GM12878 (cell line): ENCODE measurements at regions not wholly inside any gene's neighbourhood (a gene's known extent, or its start where the extent isn't known, plus 50 kb on each side); places are given as distances from the start of the nearest gene placed in this dataset.

Source experiments
- ATAC-seq: fragments of 200-7000 bp; cut with Tn5 transposase; 3 replicates; pipeline ENCODE4 v1.9.1; 2020; ENCODE audit warnings: mild to moderate bottlenecking, moderate library complexity
- BruUV-seq: library from RNA; stranded (reverse); fragments of 400-500 nt; replicated peaks from 2 replicates; lab custom pipeline; 2021; lab: Mats Ljungman, UMichigan
- CTCF ChIA-PET: fragments of 300-600 bp; sonication (Branson Sonifier 250); formaldehyde crosslinking; extraction: SDS; loops from one replicate; lab custom pipeline; 2021; ENCODE audit warnings: inconsistent platforms; lab: Yijun Ruan, JAX
- POLR2A ChIA-PET: fragments of 350-600 bp; formaldehyde crosslinking; extraction: SDS; loops from one replicate; lab custom pipeline; 2021; ENCODE audit warnings: inconsistent platforms; lab: Charles Lee
- RAD21 ChIA-PET: fragments of 300-600 bp; sonication (Branson Sonifier 250); formaldehyde crosslinking; loops from one replicate; lab custom pipeline; 2023; ENCODE audit warnings: antibody characterized with exemption; ENCODE audit not compliant: unreplicated experiment; lab: Charles Lee
- SMC1A ChIA-PET: fragments of 300-600 bp; sonication (Branson Sonifier 250); formaldehyde crosslinking; loops from one replicate; lab custom pipeline; 2023; ENCODE audit not compliant: unreplicated experiment, uncharacterized antibody; lab: Charles Lee
- DNase-seq: peaks from one replicate; pipeline ENCODE4 v3.0.0-alpha.2; 2011; ENCODE audit warnings: low read depth, low spot score
- FAIRE-seq: peaks from 3 replicates; lab custom pipeline; 2011; peaks lifted over from hg19 to GRCh38; lab: Jason Lieb, UNC
- H2AFZ ChIP-seq: 2 replicates; pipeline ENCODE4 v1.6.0; 2011; ENCODE audit warnings: low read depth, low read length, control low read depth; ENCODE audit not compliant: control insufficient read depth
- H3K27ac ChIP-seq: 2 replicates; pipeline ENCODE4 v1.5.1; 2011; ENCODE audit warnings: control low read depth; ENCODE audit not compliant: control insufficient read depth, insufficient read depth
- H3K27me3 ChIP-seq, 2 experiments: replicated peaks in 1 of 2; 2 replicates each; pipeline versions ENCODE4 v1.6.0 to v1.6.1; 2011; ENCODE audit warnings: low read length in 1 of 2; ENCODE audit not compliant: control insufficient read depth in 2 of 2, insufficient read depth in 2 of 2
- H3K36me3 ChIP-seq, 2 experiments: 2 replicates each; pipeline ENCODE4 v1.5.1; 2011; ENCODE audit warnings: low read length in 1 of 2; ENCODE audit not compliant: control insufficient read depth in 2 of 2, insufficient read depth in 2 of 2
- H3K4me1 ChIP-seq: 2 replicates; pipeline ENCODE4 v1.6.1; 2011; ENCODE audit warnings: mild to moderate bottlenecking, low read length, moderate library complexity, mixed read lengths; ENCODE audit not compliant: control insufficient read depth, insufficient read depth
- H3K4me2 ChIP-seq: 2 replicates; pipeline ENCODE4 v1.6.0; 2011; ENCODE audit warnings: control low read depth; ENCODE audit not compliant: control insufficient read depth, insufficient read depth
- H3K4me3 ChIP-seq: fragments of 200-600 bp; sonication (generic); 2 replicates; pipeline ENCODE4 v1.5.1; 2016
- H3K79me2 ChIP-seq: 2 replicates; pipeline ENCODE4 v1.6.0; 2011; ENCODE audit warnings: low read length; ENCODE audit not compliant: control insufficient read depth, insufficient read depth
- H3K9ac ChIP-seq: 2 replicates; pipeline ENCODE4 v1.8.0; 2011; ENCODE audit warnings: low read length, control low read depth, mixed read lengths; ENCODE audit not compliant: control insufficient read depth, insufficient read depth
- H3K9me3 ChIP-seq: replicated peaks from 3 replicates; pipeline ENCODE4 v1.5.1; 2011; ENCODE audit warnings: mild to moderate bottlenecking, low read length; ENCODE audit not compliant: control insufficient read depth, insufficient read depth
- H4K20me1 ChIP-seq: 2 replicates; pipeline ENCODE4 v1.6.0; 2011; ENCODE audit not compliant: control insufficient read depth, insufficient read depth
- CBX5 ChIP-seq: sonication (generic); IDR thresholded peaks from 2 replicates; pipeline ENCODE4 v1.6.1; 2016; ENCODE audit warnings: low read depth, moderate library complexity, mild to moderate bottlenecking, inconsistent platforms
- CREB1 ChIP-seq: IDR thresholded peaks from 2 replicates; pipeline ENCODE4 v1.6.1; 2012; ENCODE audit warnings: low read depth, mild to moderate bottlenecking, inconsistent platforms
- EGR1 ChIP-seq, 2 experiments: IDR thresholded peaks; 1 replicate in 1 of 2; 2 replicates in 1 of 2; pipeline ENCODE4 v1.6.1; 2011 to 2012; ENCODE audit warnings: low read depth in 2 of 2, low read length in 2 of 2, borderline replicate concordance in 1 of 2, mild to moderate bottlenecking in 1 of 2, moderate library complexity in 1 of 2
- ESRRA ChIP-seq: IDR thresholded peaks from 2 replicates; pipeline ENCODE4 v1.6.1; 2012; ENCODE audit warnings: mild to moderate bottlenecking, low read length, improper control_type of control experiment
- FOXM1 ChIP-seq: IDR thresholded peaks from 2 replicates; pipeline ENCODE4 v1.6.1; 2012; ENCODE audit warnings: low read depth, mild to moderate bottlenecking, inconsistent platforms, low read length, moderate library complexity
- GABPA ChIP-seq: IDR thresholded peaks from 2 replicates; pipeline ENCODE4 v1.6.1; 2014; ENCODE audit warnings: antibody characterized with exemption, low read depth, mild to moderate bottlenecking, inconsistent platforms
- GATAD2B ChIP-seq: fragments of 450-650 bp; conservative IDR thresholded peaks from 2 replicates; pipeline ENCODE4 v1.6.1; 2017; ENCODE audit warnings: low read depth, mild to moderate bottlenecking, moderate library complexity
- HDAC2 ChIP-seq: fragments of 200-600 bp; sonication (generic); IDR thresholded peaks from 2 replicates; pipeline ENCODE4 v1.6.1; 2017
- MEF2A ChIP-seq: IDR thresholded peaks from 2 replicates; pipeline ENCODE4 v1.6.1; 2011; ENCODE audit warnings: low read depth, mild to moderate bottlenecking, low read length, moderate library complexity; ENCODE audit not compliant: insufficient read depth
- MYC ChIP-seq: IDR thresholded peaks from 2 replicates; pipeline ENCODE4 v1.6.1; 2011; ENCODE audit warnings: mild to moderate bottlenecking, low read length, moderate library complexity, inconsistent platforms; ENCODE audit not compliant: insufficient read depth, insufficient replicate concordance, insufficient read length, severe bottlenecking
- NFXL1 ChIP-seq: fragments of 450-650 bp; IDR thresholded peaks from 2 replicates; pipeline ENCODE4 v1.6.1; 2017; ENCODE audit warnings: antibody characterized with exemption, mild to moderate bottlenecking, borderline replicate concordance
- NFYB ChIP-seq: IDR thresholded peaks from 2 replicates; pipeline ENCODE4 v1.6.1; 2011; ENCODE audit warnings: low read depth, mild to moderate bottlenecking, low read length, improper control_type of control experiment, moderate library complexity; ENCODE audit not compliant: insufficient read depth
- RELA ChIP-seq: fragments of 450-650 bp; IDR thresholded peaks from 2 replicates; pipeline ENCODE4 v1.8.0; 2014; ENCODE audit warnings: borderline replicate concordance; ENCODE audit not compliant: partially characterized antibody
- SPI1 ChIP-seq: IDR thresholded peaks from 2 replicates; pipeline ENCODE4 v1.6.1; 2011; ENCODE audit warnings: low read depth, mild to moderate bottlenecking, low read length, moderate library complexity, borderline replicate concordance; ENCODE audit not compliant: insufficient read depth
- SUZ12 ChIP-seq: fragments of 200-600 bp; sonication (generic); IDR thresholded peaks from one replicate; pipeline ENCODE4 v1.6.1; 2018; ENCODE audit warnings: antibody characterized with exemption, mild to moderate bottlenecking; ENCODE audit not compliant: unreplicated experiment
- TCF7 ChIP-seq: IDR thresholded peaks from 2 replicates; pipeline ENCODE4 v1.6.1; 2014; ENCODE audit warnings: antibody characterized with exemption, borderline replicate concordance
- YBX1 ChIP-seq: fragments of 450-650 bp; IDR thresholded peaks from 2 replicates; pipeline ENCODE4 v1.6.1; 2016; ENCODE audit warnings: antibody characterized with exemption
- WGBS: methylation state at CpG from one replicate; pipeline ENCODE4 v1.1.6; 2016; ENCODE audit warnings: low lambda C conversion rate; ENCODE audit not compliant: insufficient replicate concordance, insufficient coverage; ENCODE audit errors: missing lambda C conversion rate; 5-methylcytosine and 5-hydroxymethylcytosine counted together
- in situ Hi-C: fragments of 300-500 bp; cut with MboI; formaldehyde crosslinking; loops from 9 replicates; pipeline ENCODE4 v1.14.3; 2018; ENCODE audit warnings: mixed read lengths
- intact Hi-C: fragments of 100-400 bp; cut with micrococcal nuclease; formaldehyde crosslinking; loops from one replicate; pipeline ENCODE4 v1.14.2; 2022; ENCODE audit not compliant: unreplicated experiment
- TF ChIP-seq, protein P1 (sequence below): fragments of 450-650 bp; IDR thresholded peaks from 2 replicates; pipeline ENCODE4 v1.6.1; 2017; ENCODE audit warnings: mild to moderate bottlenecking, moderate library complexity

DNA sequence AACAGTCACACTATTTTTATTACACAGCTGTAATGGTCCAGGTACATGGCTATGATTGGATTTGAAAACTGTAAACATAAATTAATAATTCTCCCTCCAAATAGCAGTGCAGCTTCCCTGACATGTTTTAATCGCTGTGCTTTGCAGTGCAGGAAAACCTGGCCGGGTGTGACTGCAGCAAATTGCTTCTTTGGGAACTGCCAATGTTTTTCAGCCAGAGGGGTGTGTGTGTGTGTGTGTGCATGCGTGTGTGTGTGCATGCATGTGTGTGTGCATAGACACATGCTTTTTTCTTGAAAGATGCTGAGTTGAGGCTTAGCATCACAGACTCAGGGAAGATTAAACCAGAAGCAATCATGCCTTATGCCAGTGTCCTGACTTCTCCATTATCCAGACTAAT, 231.2 kb downstream of the PRDM2 start:
- Histone ChIP-seq H2AFZ (no peak overlapping the region), H3K27me3 (no peaks in the 10 kb centered on the region; a peak in 1 of 4 replicates), H3K79me2 (no peaks in the 10 kb centered on the region), H3K36me3 (no peaks in the 10 kb centered on the region), H3K27ac (no peak overlapping the region), H4K20me1 (no peaks in the 10 kb centered on the region), H3K9ac (no peak overlapping the region), H3K4me1 (no peaks in the 10 kb centered on the region)
- ChIA-PET SMC1A (no interaction called here), CTCF (interaction anchor here (0.6 to 1.4 kb wide), 8 partner anchors 12 to 1116 kb away, joined by 3 to 5 read pairs (median 3); no protein-coding TSS in a partner anchor), RAD21 (no interaction called here)
- intact Hi-C loops = no loop called here
- DNase-seq (no peak), ATAC-seq (no peak)
- no TSS peak for BruUV-seq
- WGBS = 21% methylated on average over 3 of the region's 3 CpGs
- no peak for TF ChIP-seq YBX1
- TF ChIP-seq SUZ12 = no peak
- no peak for TF ChIP-seq NFYB
- TF ChIP-seq, protein P1, sequence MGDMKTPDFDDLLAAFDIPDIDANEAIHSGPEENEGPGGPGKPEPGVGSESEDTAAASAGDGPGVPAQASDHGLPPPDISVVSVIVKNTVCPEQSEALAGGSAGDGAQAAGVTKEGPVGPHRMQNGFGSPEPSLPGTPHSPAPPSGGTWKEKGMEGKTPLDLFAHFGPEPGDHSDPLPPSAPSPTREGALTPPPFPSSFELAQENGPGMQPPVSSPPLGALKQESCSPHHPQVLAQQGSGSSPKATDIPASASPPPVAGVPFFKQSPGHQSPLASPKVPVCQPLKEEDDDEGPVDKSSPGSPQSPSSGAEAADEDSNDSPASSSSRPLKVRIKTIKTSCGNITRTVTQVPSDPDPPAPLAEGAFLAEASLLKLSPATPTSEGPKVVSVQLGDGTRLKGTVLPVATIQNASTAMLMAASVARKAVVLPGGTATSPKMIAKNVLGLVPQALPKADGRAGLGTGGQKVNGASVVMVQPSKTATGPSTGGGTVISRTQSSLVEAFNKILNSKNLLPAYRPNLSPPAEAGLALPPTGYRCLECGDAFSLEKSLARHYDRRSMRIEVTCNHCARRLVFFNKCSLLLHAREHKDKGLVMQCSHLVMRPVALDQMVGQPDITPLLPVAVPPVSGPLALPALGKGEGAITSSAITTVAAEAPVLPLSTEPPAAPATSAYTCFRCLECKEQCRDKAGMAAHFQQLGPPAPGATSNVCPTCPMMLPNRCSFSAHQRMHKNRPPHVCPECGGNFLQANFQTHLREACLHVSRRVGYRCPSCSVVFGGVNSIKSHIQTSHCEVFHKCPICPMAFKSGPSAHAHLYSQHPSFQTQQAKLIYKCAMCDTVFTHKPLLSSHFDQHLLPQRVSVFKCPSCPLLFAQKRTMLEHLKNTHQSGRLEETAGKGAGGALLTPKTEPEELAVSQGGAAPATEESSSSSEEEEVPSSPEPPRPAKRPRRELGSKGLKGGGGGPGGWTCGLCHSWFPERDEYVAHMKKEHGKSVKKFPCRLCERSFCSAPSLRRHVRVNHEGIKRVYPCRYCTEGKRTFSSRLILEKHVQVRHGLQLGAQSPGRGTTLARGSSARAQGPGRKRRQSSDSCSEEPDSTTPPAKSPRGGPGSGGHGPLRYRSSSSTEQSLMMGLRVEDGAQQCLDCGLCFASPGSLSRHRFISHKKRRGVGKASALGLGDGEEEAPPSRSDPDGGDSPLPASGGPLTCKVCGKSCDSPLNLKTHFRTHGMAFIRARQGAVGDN = no peak
- TF ChIP-seq CREB1 = no peak
- no peak for TF ChIP-seq FOXM1
- no peak for TF ChIP-seq ESRRA
- TF ChIP-seq GATAD2B = no peak
- TF ChIP-seq MEF2A = no peak
- no peak for TF ChIP-seq TCF7
- no peak for TF ChIP-seq HDAC2
- TF ChIP-seq NFXL1 = no peak
- no peak for TF ChIP-seq GABPA
- no peak for TF ChIP-seq EGR1 (IDR thresholded peaks at IDR 0.05; ENCODE audit: borderline replicate concordance in 1 of 2, low read depth in 2 of 2, low read length in 2 of 2)
- TF ChIP-seq SPI1 = no peak
- no peak for TF ChIP-seq RELA
- no peak for TF ChIP-seq MYC
- no peak for TF ChIP-seq CBX5
- TF ChIP-seq, all 136 proteins: peak for 0
- in situ Hi-C loops = no loop called here
- no peak overlapping the region for H3K4me2 ChIP-seq
- POLR2A ChIA-PET = no interaction called here
- no peak for FAIRE-seq
- H3K9me3 ChIP-seq = no peaks in the 10 kb centered on the region
- no peak overlapping the region for H3K4me3 ChIP-seq
